Upper lobe of left lung (tissue), 6 donors: ENCODE measurements at regions not wholly inside any gene's neighbourhood (a gene's known extent, or its start where the extent isn't known, plus 50 kb on each side); places are given as distances from the start of the nearest gene placed in this dataset.

ENCODE experiments used
- ATAC-seq, 2 donors: fragments of 200-7000 bp; cut with Tn5 transposase; one replicate each; pipeline ENCODE4 v1.9.1; 2022; ENCODE audit warnings: mild to moderate bottlenecking in 2 of 2, moderate library complexity in 2 of 2; ENCODE audit not compliant: low FRiP score in 2 of 2
- DNase-seq, 2 donors: peaks; one replicate each; pipeline ENCODE4 v3.0.0-alpha.2; 2019 to 2020
- H3K27ac ChIP-seq, 4 donors: fragments of 200-600 bp; sonication (generic); one replicate each; pipeline ENCODE4 v1.5.1; 2016 to 2019
- H3K27me3 ChIP-seq, 4 donors: fragments of 200-600 bp; sonication (generic); one replicate each; pipeline ENCODE4 v1.5.1; 2017 to 2019
- H3K36me3 ChIP-seq, 4 donors: fragments of 200-600 bp; sonication (generic); one replicate each; pipeline ENCODE4 v1.5.1; 2016 to 2019
- H3K4me1 ChIP-seq, 4 donors: fragments of 200-600 bp; sonication (generic); one replicate each; pipeline ENCODE4 v1.5.1; 2018 to 2019
- H3K4me3 ChIP-seq, 4 donors: fragments of 200-600 bp; sonication (generic); one replicate each; pipeline ENCODE4 v1.5.1; 2017 to 2019; ENCODE audit warnings: mild to moderate bottlenecking in 2 of 4, moderate library complexity in 1 of 4
- H3K9me3 ChIP-seq, 4 donors: fragments of 200-600 bp; sonication (generic); one replicate each; pipeline ENCODE4 v1.5.1; 2018 to 2019
- CTCF ChIP-seq, 6 experiments: fragments of 450-650 bp in 4 of 6; fragments of 200-600 bp in 2 of 6; sonication (generic) in 2 of 6; IDR thresholded peaks; one replicate each; pipeline ENCODE4 v1.5.1; 2016 to 2019; ENCODE audit warnings: antibody characterized with exemption in 6 of 6
- EP300 ChIP-seq, 4 donors: sonication (generic); formaldehyde crosslinking; IDR thresholded peaks; one replicate each; pipeline ENCODE4 v1.5.1; 2017; ENCODE audit warnings: antibody characterized with exemption in 4 of 4, control low read depth in 2 of 4
- POLR2A ChIP-seq, 4 donors: fragments of 450-650 bp; IDR thresholded peaks; one replicate each; pipeline ENCODE4 v1.5.1; 2016 to 2017; ENCODE audit warnings: antibody characterized with exemption in 4 of 4, mild to moderate bottlenecking in 2 of 4
- POLR2AphosphoS5 ChIP-seq, 2 donors: sonication (generic); formaldehyde crosslinking; IDR thresholded peaks; one replicate each; pipeline ENCODE4 v1.5.1; 2017; ENCODE audit warnings: antibody characterized with exemption in 2 of 2
- WGBS, 2 donors: methylation state at CpG; one replicate each; pipeline ENCODE4 v1.1.5; 2017 to 2018; 5-methylcytosine and 5-hydroxymethylcytosine counted together
- donor health status: DM: no; HTN: no; CAD: no; lungs with moderate emphysema.
- donor health status: DM: no; HTN: yes; CAD: no; lungs with severe emphysema.

GRCh38 chr10:75347186-75347585, 54.4 kb downstream of the ZNF503 start:
- peak in 1 of 2 donors; percentile 17 for DNase-seq
- Histone ChIP-seq H3K36me3 (no peaks in the 10 kb centered on the region), H3K4me3 (no peak overlapping the region), H3K27me3 (no peaks in the 10 kb centered on the region), H3K27ac (no peak overlapping the region), H3K9me3 (peaks cover 0 to 7% (median 0%) of the 10 kb centered on the region in 4 donors), H3K4me1 (no peaks in the 10 kb centered on the region)
- WGBS, 2 donors, result 73 to 81% methylated on average over 8 of the region's 8 CpGs
- no peak for ATAC-seq
- TF ChIP-seq POLR2A (IDR thresholded peaks at IDR 0.05), result no peak
- TF ChIP-seq CTCF (IDR thresholded peaks at IDR 0.05), result no peak
- no peak for TF ChIP-seq EP300 (IDR thresholded peaks at IDR 0.05)
- TF ChIP-seq POLR2AphosphoS5 (IDR thresholded peaks at IDR 0.05), result no peak

GRCh38 chr10:75345738-75346137, 55.8 kb downstream of the ZNF503 start:
- H3K4me3 ChIP-seq, result no peak overlapping the region
- H3K36me3 ChIP-seq, result no peaks in the 10 kb centered on the region
- peaks cover 0 to 3% (median 0%) of the 10 kb centered on the region in 4 donors for H3K4me1 ChIP-seq
- no peak overlapping the region for H3K27ac ChIP-seq
- TF ChIP-seq CTCF (IDR thresholded peaks at IDR 0.05) (no peak), EP300 (IDR thresholded peaks at IDR 0.05) (no peak), POLR2A (IDR thresholded peaks at IDR 0.05) (no peak), POLR2AphosphoS5 (IDR thresholded peaks at IDR 0.05) (no peak)
- peaks cover 0 to 7% (median 0%) of the 10 kb centered on the region in 4 donors for H3K9me3 ChIP-seq
- no peak for DNase-seq
- no peaks in the 10 kb centered on the region for H3K27me3 ChIP-seq
- 93 to 96% methylated on average over 6 of the region's 6 CpGs for WGBS, 2 donors
- no peak for ATAC-seq

DNA sequence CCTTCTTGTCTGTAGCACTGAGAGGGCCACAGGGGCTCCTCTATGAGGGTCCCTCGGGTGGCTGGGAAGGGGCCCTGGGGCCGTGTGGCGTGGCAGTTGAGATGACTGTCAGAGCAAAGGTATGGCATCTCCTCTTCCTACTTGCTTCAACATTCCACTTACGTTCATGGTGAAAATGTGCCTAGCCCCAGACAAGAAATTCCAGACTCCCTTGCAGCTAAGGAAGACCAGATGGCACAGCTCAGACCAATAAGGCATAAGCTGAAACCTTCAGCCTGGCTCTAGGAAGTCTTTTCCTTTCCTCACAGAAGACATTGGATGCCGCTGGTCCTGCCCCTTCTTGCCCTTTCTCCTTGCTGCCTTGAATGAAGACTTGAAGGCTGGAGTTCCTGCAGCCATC, 57.4 kb downstream of the ZNF503 start:
- ATAC-seq (no peak), DNase-seq (peak in 1 of 2 donors; percentile 33)
- Histone ChIP-seq H3K27me3 (no peaks in the 10 kb centered on the region), H3K4me1 (peaks cover 0 to 3% (median 0%) of the 10 kb centered on the region in 4 donors), H3K36me3 (no peaks in the 10 kb centered on the region), H3K27ac (no peak overlapping the region), H3K4me3 (no peak overlapping the region), H3K9me3 (peaks cover 0 to 7% (median 0%) of the 10 kb centered on the region in 4 donors)
- TF ChIP-seq CTCF (IDR thresholded peaks at IDR 0.05), result no peak
- TF ChIP-seq POLR2A (IDR thresholded peaks at IDR 0.05), result no peak
- TF ChIP-seq EP300 (IDR thresholded peaks at IDR 0.05), result no peak
- WGBS, 2 donors, result 81 to 91% methylated on average over 4 to 5 of the region's 5 CpGs

- WGBS, 2 donors, result 79 to 82% methylated on average over 3 to 5 of the region's 5 CpGs
- TF ChIP-seq POLR2AphosphoS5 (IDR thresholded peaks at IDR 0.05) (no peak), POLR2A (IDR thresholded peaks at IDR 0.05) (no peak), EP300 (IDR thresholded peaks at IDR 0.05) (no peak), CTCF (IDR thresholded peaks at IDR 0.05) (no peak)
- no peak for ATAC-seq
- H3K27ac ChIP-seq, result no peak overlapping the region
- H3K9me3 ChIP-seq, result peaks cover 0 to 7% (median 0%) of the 10 kb centered on the region in 4 donors
- H3K4me1 ChIP-seq, result peaks cover 0 to 3% (median 0%) of the 10 kb centered on the region in 4 donors
- H3K36me3 ChIP-seq, result no peaks in the 10 kb centered on the region
- no peaks in the 10 kb centered on the region for H3K27me3 ChIP-seq
- no peak overlapping the region for H3K4me3 ChIP-seq
- no peak for DNase-seq
These were observed 59.2 kb downstream of the ZNF503 start for GRCh38 chr10:75342397-75342796.

DNA sequence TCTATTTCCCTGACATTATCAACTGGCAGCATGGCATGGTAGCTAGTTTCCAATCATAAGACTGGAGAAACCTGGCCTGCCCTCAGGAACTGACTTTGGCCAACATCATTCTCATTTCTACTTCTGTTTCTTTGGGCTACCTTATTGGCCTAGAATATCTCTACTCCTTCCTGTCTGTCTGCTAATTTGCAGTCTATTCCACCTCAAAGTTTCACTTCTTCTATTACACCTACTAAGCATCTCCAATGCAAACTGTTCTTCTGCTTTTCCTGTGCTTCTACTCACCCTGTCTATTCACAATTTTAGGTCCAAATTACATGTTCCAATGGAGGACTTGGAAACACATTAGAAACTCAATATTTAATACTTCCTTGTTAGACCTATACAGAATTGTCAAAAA, 65.6 kb downstream of the ZNF503 start:
- DNase-seq, result no peak
- no peak for TF ChIP-seq EP300 (IDR thresholded peaks at IDR 0.05)
- TF ChIP-seq POLR2AphosphoS5 (IDR thresholded peaks at IDR 0.05), result no peak
- TF ChIP-seq CTCF (IDR thresholded peaks at IDR 0.05), result no peak
- no peak for TF ChIP-seq POLR2A (IDR thresholded peaks at IDR 0.05)
- no peak for ATAC-seq
- Histone ChIP-seq H3K36me3 (no peaks in the 10 kb centered on the region), H3K27me3 (no peaks in the 10 kb centered on the region), H3K27ac (no peak overlapping the region), H3K9me3 (no peaks in the 10 kb centered on the region), H3K4me3 (no peak overlapping the region), H3K4me1 (no peaks in the 10 kb centered on the region)
